ENCODE measurements at regions not wholly inside any gene's neighbourhood (a gene's known extent, or its start where the extent isn't known, plus 50 kb on each side); places are given as distances from the start of the nearest gene placed in this dataset.

- Mint-ChIP-seq H3K27me3 (ENCODE audit: low read depth) (no peaks in the 10 kb centered on the region), H3K4me1 (ENCODE audit: low read depth) (peaks cover 2% of the 10 kb centered on the region), H3K4me3 (ENCODE audit: unreplicated experiment) (no peak overlapping the region), H3K9me3 (ENCODE audit: low read depth) (no peaks in the 10 kb centered on the region), H3K36me3 (ENCODE audit: low read depth) (no peaks in the 10 kb centered on the region), H3K27ac (ENCODE audit: unreplicated experiment) (no peak overlapping the region)
- TF ChIP-seq CTCF (IDR thresholded peaks at IDR 0.05), result no peak
- DNase-seq (ENCODE audit: low spot score), result no peak
Measured at GRCh38 chr1:168910403-168910802, 181.4 kb upstream of the DPT start.

- no peaks in the 10 kb centered on the region for H3K36me3 Mint-ChIP-seq (ENCODE audit: low read depth)
- H3K27me3 Mint-ChIP-seq (ENCODE audit: low read depth), result no peaks in the 10 kb centered on the region
- DNase-seq (ENCODE audit: low spot score), result no peak
- H3K9me3 Mint-ChIP-seq (ENCODE audit: low read depth), result no peaks in the 10 kb centered on the region
- TF ChIP-seq CTCF (IDR thresholded peaks at IDR 0.05), result no peak
- peaks cover 2% of the 10 kb centered on the region for H3K4me1 Mint-ChIP-seq (ENCODE audit: low read depth)
- H3K27ac Mint-ChIP-seq (ENCODE audit: unreplicated experiment), result no peak overlapping the region
- no peak overlapping the region for H3K4me3 Mint-ChIP-seq (ENCODE audit: unreplicated experiment)
Measured at GRCh38 chr1:168911370-168911769, 182.4 kb upstream of the DPT start.

- Mint-ChIP-seq H3K4me1 (ENCODE audit: low read depth) (no peaks in the 10 kb centered on the region), H3K9me3 (ENCODE audit: low read depth) (no peaks in the 10 kb centered on the region), H3K36me3 (ENCODE audit: low read depth) (no peaks in the 10 kb centered on the region), H3K27me3 (ENCODE audit: low read depth) (no peaks in the 10 kb centered on the region), H3K27ac (ENCODE audit: unreplicated experiment) (no peak overlapping the region), H3K4me3 (ENCODE audit: unreplicated experiment) (no peak overlapping the region)
- TF ChIP-seq CTCF (IDR thresholded peaks at IDR 0.05), result no peak
- DNase-seq (ENCODE audit: low spot score), result no peak
Measured at GRCh38 chr1:168913711-168914463, 184.9 kb upstream of the DPT start.

GRCh38 chr1:168917309-168917708, 188.3 kb upstream of the DPT start:
- TF ChIP-seq CTCF (IDR thresholded peaks at IDR 0.05), result no peak
- Mint-ChIP-seq H3K27me3 (ENCODE audit: low read depth) (no peaks in the 10 kb centered on the region), H3K36me3 (ENCODE audit: low read depth) (no peaks in the 10 kb centered on the region), H3K4me3 (ENCODE audit: unreplicated experiment) (no peak overlapping the region), H3K27ac (ENCODE audit: unreplicated experiment) (no peak overlapping the region), H3K4me1 (ENCODE audit: low read depth) (no peaks in the 10 kb centered on the region), H3K9me3 (ENCODE audit: low read depth) (no peaks in the 10 kb centered on the region)
- no peak for DNase-seq (ENCODE audit: low spot score)

- no peaks in the 10 kb centered on the region for H3K27me3 Mint-ChIP-seq (ENCODE audit: low read depth)
- TF ChIP-seq CTCF (IDR thresholded peaks at IDR 0.05), result no peak
- H3K36me3 Mint-ChIP-seq (ENCODE audit: low read depth), result no peaks in the 10 kb centered on the region
- no peak overlapping the region for H3K4me3 Mint-ChIP-seq (ENCODE audit: unreplicated experiment)
- no peak for DNase-seq (ENCODE audit: low spot score)
- no peaks in the 10 kb centered on the region for H3K4me1 Mint-ChIP-seq (ENCODE audit: low read depth)
- H3K9me3 Mint-ChIP-seq (ENCODE audit: low read depth), result no peaks in the 10 kb centered on the region
- H3K27ac Mint-ChIP-seq (ENCODE audit: unreplicated experiment), result no peak overlapping the region
Measured at GRCh38 chr1:168917796-168918195, 188.7 kb upstream of the ATP1B1 start.
